Kidney epithelial cell (primary cell): ENCODE measurements at regions not wholly inside any gene's neighbourhood (a gene's known extent, or its start where the extent isn't known, plus 50 kb on each side); places are given as distances from the start of the nearest gene placed in this dataset.

ENCODE experiments used
- DNase-seq: peaks from one replicate; pipeline ENCODE4 v3.0.0-alpha.2; 2010; ENCODE audit warnings: low read depth
- H3K27me3 ChIP-seq: 2 replicates; pipeline ENCODE4 v1.6.0; 2011; ENCODE audit warnings: low read length; ENCODE audit not compliant: control insufficient read depth, insufficient read depth
- H3K36me3 ChIP-seq: 2 replicates; pipeline ENCODE4 v1.5.1; 2011; ENCODE audit warnings: low read length; ENCODE audit not compliant: control insufficient read depth, insufficient read depth
- H3K4me3 ChIP-seq: 2 replicates; pipeline ENCODE4 v1.5.1; 2011; ENCODE audit warnings: low read depth, mild to moderate bottlenecking, control low read depth, low read length
- CTCF ChIP-seq: IDR thresholded peaks from 2 replicates; pipeline ENCODE4 v1.5.1; 2011; ENCODE audit warnings: mild to moderate bottlenecking, moderate library complexity, low read length, control low read depth, inconsistent platforms; ENCODE audit not compliant: insufficient read depth, poor library complexity, severe bottlenecking

GRCh38 chr2:145652036-145652435 is 1132.1 kb upstream of the ZEB2 start:
- no peak for DNase-seq
- H3K36me3 ChIP-seq, result no peaks in the 10 kb centered on the region
- no peak overlapping the region for H3K4me3 ChIP-seq
- TF ChIP-seq CTCF, result no peak
- no peaks in the 10 kb centered on the region for H3K27me3 ChIP-seq

GRCh38 chr2:145650226-145650625 is 1130.3 kb upstream of the ZEB2 start:
- no peak for DNase-seq
- Histone ChIP-seq H3K4me3 (no peak overlapping the region), H3K36me3 (no peaks in the 10 kb centered on the region), H3K27me3 (no peaks in the 10 kb centered on the region)
- no peak for TF ChIP-seq CTCF

GRCh38 chr2:145649061-145649460 is 1129.1 kb upstream of the ZEB2 start:
- no peak overlapping the region for H3K4me3 ChIP-seq
- no peaks in the 10 kb centered on the region for H3K36me3 ChIP-seq
- no peak for TF ChIP-seq CTCF
- no peaks in the 10 kb centered on the region for H3K27me3 ChIP-seq
- no peak for DNase-seq

- TF ChIP-seq CTCF, result no peak
- DNase-seq, result no peak
- H3K27me3 ChIP-seq, result no peaks in the 10 kb centered on the region
- H3K4me3 ChIP-seq, result no peak overlapping the region
- no peaks in the 10 kb centered on the region for H3K36me3 ChIP-seq
Observed at GRCh38 chr2:145644820-145645302, 1124.9 kb upstream of the ZEB2 start.

- H3K36me3 ChIP-seq, result no peaks in the 10 kb centered on the region
- TF ChIP-seq CTCF, result no peak
- H3K4me3 ChIP-seq, result no peak overlapping the region
- no peak for DNase-seq
- H3K27me3 ChIP-seq, result no peaks in the 10 kb centered on the region
Observed at GRCh38 chr2:145638675-145639074, 1118.8 kb upstream of the ZEB2 start.

GRCh38 chr2:145635706-145636427 is 1115.9 kb upstream of the ZEB2 start:
- DNase-seq, result no peak
- no peak for TF ChIP-seq CTCF
- no peaks in the 10 kb centered on the region for H3K27me3 ChIP-seq
- no peaks in the 10 kb centered on the region for H3K36me3 ChIP-seq
- no peak overlapping the region for H3K4me3 ChIP-seq
